ENCODE measurements at regions not wholly inside any gene's neighbourhood (a gene's known extent, or its start where the extent isn't known, plus 50 kb on each side); places are given as distances from the start of the nearest gene placed in this dataset.

- DNase-seq = no peak
- H3K27me3 ChIP-seq (replicated peaks; ENCODE audit: insufficient read depth) = no peaks in the 10 kb centered on the region
- in situ Hi-C loops (cut with MboI) = no loop called here
- H3K27ac ChIP-seq = no peak overlapping the region
- H3K36me3 ChIP-seq (ENCODE audit: low read depth) = no peaks in the 10 kb centered on the region
- H3K4me3 ChIP-seq = no peak overlapping the region
- 59 to 63% methylated on average over 4 of the region's 4 CpGs for WGBS, 2 experiments (ENCODE audit: low coverage in 1 of 2, low lambda C conversion rate in 2 of 2, missing lambda C conversion rate in 2 of 2)
- H3K9me3 ChIP-seq (ENCODE audit: low read depth) = no peaks in the 10 kb centered on the region
- H3K9me2 ChIP-seq (ENCODE audit: insufficient read depth) = no peaks in the 10 kb centered on the region
- no peaks in the 10 kb centered on the region for H3K4me1 ChIP-seq (ENCODE audit: insufficient read depth)
- no peak for TF ChIP-seq EZH2phosphoT487 (IDR thresholded peaks at IDR 0.05; ENCODE audit: insufficient read depth, low read depth)
- no peak for TF ChIP-seq EZH2 (IDR thresholded peaks at IDR 0.05; ENCODE audit: insufficient read depth, poor library complexity, severe bottlenecking)
- H2AFZ ChIP-seq = no peak overlapping the region
- H3K9ac ChIP-seq = no peak overlapping the region
- H4K20me1 ChIP-seq (ENCODE audit: insufficient read depth) = no peaks in the 10 kb centered on the region
- no peaks in the 10 kb centered on the region for H3K79me2 ChIP-seq (ENCODE audit: insufficient read depth)
- H3F3A ChIP-seq (ENCODE audit: insufficient read depth) = no peaks in the 10 kb centered on the region
- no peak overlapping the region for H3K4me2 ChIP-seq (ENCODE audit: unreplicated experiment)
Measured at GRCh38 chr3:835096-835495, 257.7 kb upstream of the CNTN6 start.

- Histone ChIP-seq H3K79me2 (ENCODE audit: insufficient read depth) (no peaks in the 10 kb centered on the region), H3K27ac (no peak overlapping the region), H3K4me1 (ENCODE audit: insufficient read depth) (no peaks in the 10 kb centered on the region), H4K20me1 (ENCODE audit: insufficient read depth) (no peaks in the 10 kb centered on the region), H3K9me2 (ENCODE audit: insufficient read depth) (no peaks in the 10 kb centered on the region), H3K9me3 (ENCODE audit: low read depth) (no peaks in the 10 kb centered on the region), H3K36me3 (ENCODE audit: low read depth) (no peaks in the 10 kb centered on the region), H2AFZ (no peak overlapping the region), H3K9ac (no peak overlapping the region), H3K27me3 (replicated peaks; ENCODE audit: insufficient read depth) (no peaks in the 10 kb centered on the region), H3K4me2 (ENCODE audit: unreplicated experiment) (no peak overlapping the region), H3K4me3 (no peak overlapping the region), H3F3A (ENCODE audit: insufficient read depth) (no peaks in the 10 kb centered on the region)
- TF ChIP-seq EZH2 (IDR thresholded peaks at IDR 0.05; ENCODE audit: insufficient read depth, poor library complexity, severe bottlenecking) (no peak), EZH2phosphoT487 (IDR thresholded peaks at IDR 0.05; ENCODE audit: insufficient read depth, low read depth) (no peak)
- in situ Hi-C loops (cut with MboI) = no loop called here
- 35 to 38% methylated on average over 1 of the region's 1 CpG for WGBS, 2 experiments (ENCODE audit: low coverage in 1 of 2, low lambda C conversion rate in 2 of 2, missing lambda C conversion rate in 2 of 2)
- no peak for DNase-seq
Measured at GRCh38 chr3:839981-840380, 252.8 kb upstream of the CNTN6 start.

GRCh38 chr3:851098-851790 is 241.6 kb upstream of the CNTN6 start:
- H3K4me2 ChIP-seq (ENCODE audit: unreplicated experiment) = no peak overlapping the region
- H3K9me3 ChIP-seq (ENCODE audit: low read depth) = no peaks in the 10 kb centered on the region
- H3K9ac ChIP-seq = no peak overlapping the region
- no peak overlapping the region for H3K4me3 ChIP-seq
- 22 to 23% methylated on average over 5 of the region's 5 CpGs for WGBS, 2 experiments (ENCODE audit: low coverage in 1 of 2, low lambda C conversion rate in 2 of 2, missing lambda C conversion rate in 2 of 2)
- no peaks in the 10 kb centered on the region for H4K20me1 ChIP-seq (ENCODE audit: insufficient read depth)
- no peak overlapping the region for H3K27ac ChIP-seq
- no peaks in the 10 kb centered on the region for H3K79me2 ChIP-seq (ENCODE audit: insufficient read depth)
- no peak for DNase-seq
- TF ChIP-seq EZH2phosphoT487 (IDR thresholded peaks at IDR 0.05; ENCODE audit: insufficient read depth, low read depth) (no peak), EZH2 (IDR thresholded peaks at IDR 0.05; ENCODE audit: insufficient read depth, poor library complexity, severe bottlenecking) (no peak)
- no peaks in the 10 kb centered on the region for H3K9me2 ChIP-seq (ENCODE audit: insufficient read depth)
- H3F3A ChIP-seq (ENCODE audit: insufficient read depth) = no peaks in the 10 kb centered on the region
- in situ Hi-C loops (cut with MboI) = no loop called here
- no peaks in the 10 kb centered on the region for H3K27me3 ChIP-seq (replicated peaks; ENCODE audit: insufficient read depth)
- H3K4me1 ChIP-seq (ENCODE audit: insufficient read depth) = no peaks in the 10 kb centered on the region
- H2AFZ ChIP-seq = no peak overlapping the region
- H3K36me3 ChIP-seq (ENCODE audit: low read depth) = no peaks in the 10 kb centered on the region

GRCh38 chr3:852033-852432 is 240.8 kb upstream of the CNTN6 start:
- no peaks in the 10 kb centered on the region for H4K20me1 ChIP-seq (ENCODE audit: insufficient read depth)
- WGBS, 2 experiments (ENCODE audit: low coverage in 1 of 2, low lambda C conversion rate in 2 of 2, missing lambda C conversion rate in 2 of 2) = 20 to 22% methylated on average over 4 of the region's 4 CpGs
- in situ Hi-C loops (cut with MboI) = no loop called here
- DNase-seq = no peak
- H2AFZ ChIP-seq = no peak overlapping the region
- H3K4me1 ChIP-seq (ENCODE audit: insufficient read depth) = no peaks in the 10 kb centered on the region
- no peaks in the 10 kb centered on the region for H3K9me3 ChIP-seq (ENCODE audit: low read depth)
- no peaks in the 10 kb centered on the region for H3K27me3 ChIP-seq (replicated peaks; ENCODE audit: insufficient read depth)
- no peaks in the 10 kb centered on the region for H3K79me2 ChIP-seq (ENCODE audit: insufficient read depth)
- no peaks in the 10 kb centered on the region for H3K9me2 ChIP-seq (ENCODE audit: insufficient read depth)
- TF ChIP-seq EZH2 (IDR thresholded peaks at IDR 0.05; ENCODE audit: insufficient read depth, poor library complexity, severe bottlenecking) = no peak
- TF ChIP-seq EZH2phosphoT487 (IDR thresholded peaks at IDR 0.05; ENCODE audit: insufficient read depth, low read depth) = no peak
- H3F3A ChIP-seq (ENCODE audit: insufficient read depth) = no peaks in the 10 kb centered on the region
- no peak overlapping the region for H3K4me2 ChIP-seq (ENCODE audit: unreplicated experiment)
- no peak overlapping the region for H3K27ac ChIP-seq
- no peaks in the 10 kb centered on the region for H3K36me3 ChIP-seq (ENCODE audit: low read depth)
- no peak overlapping the region for H3K9ac ChIP-seq
- H3K4me3 ChIP-seq = no peak overlapping the region
